GM12892 (cell line): ENCODE measurements at regions not wholly inside any gene's neighbourhood (a gene's known extent, or its start where the extent isn't known, plus 50 kb on each side); places are given as distances from the start of the nearest gene placed in this dataset.

Experiments
- POLR2A ChIP-seq: IDR thresholded peaks from 2 replicates; pipeline ENCODE4 v1.6.1; 2011; ENCODE audit warnings: low read depth, low read length, control low read depth
- POLR2AphosphoS5 ChIP-seq: IDR thresholded peaks from 2 replicates; pipeline ENCODE4 v1.6.1; 2011; ENCODE audit warnings: low read depth, low read length, control low read depth
- TAF1 ChIP-seq: IDR thresholded peaks from 2 replicates; pipeline ENCODE4 v1.6.1; 2011; ENCODE audit warnings: low read depth, mild to moderate bottlenecking, control low read depth, low read length, borderline replicate concordance

- TF ChIP-seq TAF1 (no peak), POLR2AphosphoS5 (no peak), POLR2A (no peak)
These were observed 756.3 kb upstream of the ADGRL3 start for GRCh38 chr4:60443796-60444195.
